ENCODE measurements at regions not wholly inside any gene's neighbourhood (a gene's known extent, or its start where the extent isn't known, plus 50 kb on each side); places are given as distances from the start of the nearest gene placed in this dataset.
"Not testable (repeated sequence)": the region's sequence is repeated elsewhere in the genome, so short reads cannot be mapped to it uniquely, and the experiment has no call there.

DNA sequence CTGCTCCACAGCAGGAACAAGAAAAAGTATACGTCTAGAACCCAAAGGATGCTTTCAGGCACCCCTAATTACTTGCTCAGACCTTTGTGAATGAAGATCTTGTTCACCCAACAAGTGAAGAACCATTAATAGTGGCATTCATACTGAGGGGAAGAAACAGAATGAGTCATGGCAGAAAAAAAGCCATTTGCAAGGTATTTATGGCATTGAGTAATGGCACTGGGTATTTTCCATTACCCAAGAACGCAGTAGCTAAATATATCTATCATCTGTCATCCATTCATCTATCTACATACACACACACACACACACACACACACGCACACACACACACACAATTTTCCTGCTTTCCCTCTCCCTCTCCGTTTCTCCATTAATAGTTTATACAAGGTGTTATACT is 56.4 kb upstream of the XIRP2 start:
- no peak for DNase-seq

DNA sequence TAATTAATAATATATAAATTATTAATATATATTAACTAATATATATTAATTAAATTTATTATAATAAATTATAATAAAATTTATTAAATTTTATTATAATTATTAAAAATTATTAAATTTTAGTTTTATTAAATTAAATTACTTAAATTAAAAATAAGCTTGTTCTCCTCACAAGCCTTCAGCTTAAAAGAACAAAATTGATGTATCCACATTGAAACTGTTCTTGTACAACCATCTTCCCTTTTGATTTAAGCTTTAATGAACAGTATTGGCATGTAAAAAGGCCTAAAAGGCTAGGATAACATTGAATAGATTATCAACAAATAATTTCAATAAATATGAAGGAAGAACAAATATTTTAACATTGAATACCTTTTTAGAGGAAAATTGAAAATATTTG is 62.4 kb upstream of the XIRP2 start:
- DNase-seq, result no peak

DNA sequence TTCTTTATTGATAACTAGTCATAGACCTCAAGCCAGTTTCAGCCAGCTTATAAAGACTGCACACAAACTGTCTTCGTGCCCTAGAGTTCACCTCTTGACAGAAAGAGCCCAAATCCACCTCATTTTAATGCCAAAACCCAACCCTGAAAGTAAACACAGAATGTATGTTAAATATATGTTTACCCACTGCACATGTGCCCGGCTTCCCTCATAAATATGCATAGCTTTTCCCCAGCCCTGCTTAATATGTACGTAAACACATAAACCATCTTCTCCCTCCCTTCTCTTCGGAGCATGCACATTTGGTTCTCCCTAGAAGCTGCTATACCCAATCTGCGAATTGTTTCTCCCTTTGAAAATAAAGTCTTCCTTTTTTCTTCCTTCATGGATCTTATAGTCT is 73.9 kb upstream of the XIRP2 start:
- DNase-seq, result no peak

DNA sequence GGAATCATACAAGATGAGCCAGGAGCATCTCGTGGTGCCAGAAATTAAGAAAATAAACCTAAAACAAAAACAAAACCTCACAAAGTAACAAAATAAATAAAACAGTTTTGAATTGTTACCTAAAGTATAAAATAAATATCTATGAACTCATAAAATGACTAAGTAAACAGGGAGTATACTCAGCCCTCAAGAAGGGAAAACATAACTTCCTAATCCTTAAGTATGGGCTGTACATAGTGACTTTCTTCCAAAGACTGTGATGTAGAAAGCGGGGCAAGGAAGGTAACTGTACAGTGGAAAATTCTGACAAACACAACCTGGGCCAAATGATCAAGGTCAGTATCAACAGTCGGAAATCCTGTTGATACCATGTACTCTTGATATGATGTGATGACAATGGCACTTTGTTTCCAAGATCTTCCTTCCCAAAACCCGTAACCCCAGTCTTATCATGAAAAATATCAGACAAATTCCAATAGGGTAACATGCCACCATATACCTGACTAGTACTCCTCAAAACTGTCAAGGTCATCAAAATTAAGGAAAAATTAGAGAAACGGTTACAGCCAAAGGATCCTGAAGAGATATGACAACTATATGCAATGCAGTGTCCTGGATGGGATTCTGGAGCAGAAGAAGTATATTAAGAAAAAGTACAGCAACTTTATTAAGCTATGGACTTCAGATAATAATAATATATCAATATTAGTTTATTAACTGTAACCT is 76.0 kb upstream of the XIRP2 start:
- no peak for DNase-seq

DNA sequence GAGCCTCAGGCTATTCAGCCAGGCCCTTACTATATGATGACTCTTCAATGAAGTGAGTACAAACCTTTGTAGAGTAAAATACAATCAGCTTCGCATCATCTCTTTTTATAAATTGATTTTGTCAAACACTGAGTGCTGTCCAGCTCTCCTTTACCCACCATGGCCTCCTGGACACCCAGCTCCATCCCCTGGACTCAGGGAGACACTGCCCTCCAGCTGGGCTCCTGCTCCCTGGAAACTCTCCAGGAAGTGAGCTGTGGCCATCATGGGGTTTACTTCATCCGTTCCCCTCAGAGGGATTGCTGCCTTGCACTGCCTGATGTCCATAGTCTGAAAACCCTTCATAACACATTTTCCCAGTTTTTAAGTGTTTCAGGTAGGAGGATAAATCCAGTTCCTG is 82.5 kb upstream of the XIRP2 start:
- no peak for DNase-seq

DNA sequence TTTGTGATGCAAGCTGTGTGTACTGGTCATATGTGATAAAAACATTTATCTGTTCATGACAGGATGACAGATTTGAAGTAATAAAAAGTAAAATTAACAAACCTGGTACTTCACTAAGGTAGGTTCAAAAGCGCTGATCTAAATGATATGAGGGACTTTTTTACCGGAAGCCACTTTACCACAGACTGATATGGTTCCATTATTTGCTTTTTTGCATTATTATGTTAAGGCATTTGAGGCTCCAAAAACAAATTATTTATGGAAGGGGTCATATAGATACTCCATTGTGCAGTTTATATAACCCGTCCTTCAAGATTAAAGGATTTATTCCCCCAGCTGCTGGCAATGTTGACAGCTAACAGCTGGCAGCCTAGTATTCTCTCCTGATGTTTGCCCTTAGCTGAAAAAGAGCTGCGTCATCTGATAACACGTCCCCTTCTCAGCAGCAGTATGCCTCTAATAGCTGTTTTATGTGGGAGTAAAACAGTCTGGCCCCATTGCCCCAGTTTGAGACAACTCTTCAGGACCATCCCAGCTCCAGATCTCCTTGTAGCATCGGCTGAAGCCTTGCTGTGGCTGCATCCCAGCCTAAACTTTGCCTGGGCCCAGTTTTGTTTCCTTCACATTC is 84.8 kb upstream of the XIRP2 start:
- no peak for DNase-seq

DNA sequence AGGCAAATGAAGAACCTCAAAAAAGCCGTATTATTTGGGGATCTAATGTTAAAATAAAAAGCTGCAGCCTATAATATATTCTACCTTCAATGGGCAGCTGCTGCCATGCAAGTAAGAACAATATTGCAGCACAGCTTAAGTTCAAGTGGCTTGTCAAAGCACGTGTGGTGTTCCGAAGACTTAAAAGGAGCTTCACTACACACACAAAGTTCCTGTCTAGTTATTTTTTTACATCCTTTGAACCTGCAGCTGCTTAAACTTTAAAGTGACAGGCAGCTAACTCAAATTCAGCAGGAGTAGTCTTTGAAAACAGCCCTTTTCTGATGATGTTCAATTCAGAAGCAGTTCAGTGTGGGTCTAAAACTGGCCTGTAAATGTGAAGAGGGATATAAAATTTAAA is 85.8 kb upstream of the XIRP2 start:
- no peak for DNase-seq

DNA sequence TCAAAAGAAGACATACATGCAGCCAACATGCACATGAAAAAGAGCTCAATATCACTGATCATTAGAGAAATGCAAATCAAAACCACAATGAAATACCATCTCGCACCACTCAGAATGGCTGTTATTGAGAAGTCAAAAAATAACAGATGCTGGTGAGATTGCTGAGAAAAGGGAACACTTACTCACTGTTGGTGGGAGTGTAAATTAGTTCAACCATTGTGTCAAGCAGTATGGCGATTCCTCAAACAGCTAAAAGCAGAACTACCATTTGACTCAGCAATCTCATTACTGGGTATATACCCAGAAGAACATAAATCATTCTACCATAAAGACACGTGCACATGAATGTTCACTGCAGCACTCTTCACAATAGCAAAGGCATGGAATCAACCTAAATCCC is 95.5 kb upstream of the XIRP2 start:
- no peak for DNase-seq

DNA sequence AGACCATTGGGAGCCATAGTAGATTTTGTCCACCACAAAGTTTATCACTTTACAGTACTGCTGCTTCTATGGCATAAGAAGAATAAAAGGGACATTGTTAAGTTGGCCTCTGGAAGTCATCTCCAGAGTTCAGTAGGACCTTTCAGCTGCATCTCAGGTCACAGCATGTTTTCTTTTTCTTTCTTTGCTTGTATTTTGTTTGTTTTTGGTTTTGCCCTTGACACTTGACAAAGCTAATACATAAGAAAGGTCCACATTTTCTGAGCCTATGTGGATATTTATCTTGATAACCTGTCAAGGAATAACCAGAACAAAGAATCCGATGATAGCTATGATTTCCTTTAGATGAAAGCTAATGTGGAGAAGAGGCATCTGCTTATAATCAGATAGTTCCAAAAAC is 101.6 kb upstream of the XIRP2 start:
- no peak for DNase-seq

DNA sequence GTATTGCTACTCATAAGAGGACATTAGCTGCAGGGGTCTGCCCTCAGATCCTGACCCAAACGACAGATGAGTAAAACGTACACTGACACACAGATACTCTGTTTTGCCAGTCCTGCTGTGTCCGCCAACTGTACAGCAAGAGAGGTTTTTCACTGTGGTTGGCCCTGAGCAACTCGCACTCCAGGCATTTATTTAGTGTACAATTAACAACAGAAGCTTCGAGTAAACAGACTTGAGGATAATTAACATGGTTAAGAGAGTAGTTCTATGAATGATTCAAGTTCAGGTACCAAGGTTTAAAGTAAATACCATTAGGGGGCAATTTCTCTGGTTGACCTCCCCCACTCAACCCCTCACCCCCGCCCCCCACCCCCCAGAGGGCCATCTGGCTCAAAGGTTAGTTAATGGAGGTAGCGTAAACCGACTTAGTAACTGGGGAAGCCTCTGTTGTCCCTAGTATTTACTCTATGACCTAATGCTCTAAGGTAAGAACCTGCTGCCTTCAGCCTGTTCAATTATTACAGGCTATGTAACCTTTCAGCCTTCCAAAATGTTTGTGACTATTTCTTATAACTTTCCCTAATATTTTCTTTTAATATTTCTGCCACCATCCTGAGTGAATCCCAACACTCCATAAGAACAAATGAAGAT is 103.9 kb upstream of the XIRP2 start:
- DNase-seq, result no peak

DNA sequence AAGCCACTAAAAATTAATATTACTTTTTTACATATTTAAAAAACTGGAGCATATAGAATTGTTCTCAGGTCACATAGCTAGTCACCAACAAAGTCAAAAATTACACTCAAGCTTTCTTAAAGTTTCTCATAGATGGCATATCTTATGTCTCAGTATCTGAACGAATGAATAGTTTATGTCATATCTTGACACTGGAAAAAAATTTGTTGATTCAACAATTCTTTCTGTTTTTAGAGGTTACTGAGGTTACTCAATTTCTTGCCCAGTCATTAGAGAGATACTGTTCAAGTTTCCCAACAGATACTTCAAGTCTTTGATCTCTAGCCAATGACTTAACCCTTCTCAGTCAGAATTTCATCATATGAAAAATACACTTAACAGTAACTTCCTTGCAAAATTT is 113.1 kb upstream of the XIRP2 start:
- no peak for DNase-seq

DNA sequence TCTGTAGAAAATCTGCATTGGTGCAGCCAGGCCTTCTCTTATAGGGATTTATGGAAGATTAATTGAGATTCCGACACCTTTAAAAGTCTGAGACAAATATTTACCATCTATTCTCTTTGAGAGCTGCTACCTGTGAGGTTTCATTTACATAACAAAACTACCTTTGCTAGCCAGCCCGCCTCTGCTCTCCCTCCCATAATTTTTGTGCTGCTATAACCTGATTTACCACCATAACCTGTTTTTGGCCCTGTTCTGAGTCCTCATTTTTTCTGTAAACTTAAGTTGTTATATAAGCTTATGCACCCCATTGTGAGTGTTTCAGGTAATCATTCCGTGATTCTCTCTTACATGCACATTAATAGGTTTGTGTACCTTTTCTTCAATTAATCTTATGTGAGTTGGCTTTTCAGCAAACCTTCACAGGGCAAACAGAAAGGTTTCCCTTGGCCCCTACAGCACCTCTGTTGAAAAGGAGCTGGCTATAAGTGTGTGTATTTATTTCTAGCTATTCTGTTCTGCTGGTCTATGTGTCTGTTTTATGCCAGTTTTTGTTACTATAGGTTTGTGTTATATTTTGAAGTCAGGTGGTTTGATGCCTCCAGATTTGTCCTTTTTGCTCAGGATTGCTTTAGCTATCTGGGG is 114.9 kb upstream of the XIRP2 start:
- no peak for DNase-seq

DNA sequence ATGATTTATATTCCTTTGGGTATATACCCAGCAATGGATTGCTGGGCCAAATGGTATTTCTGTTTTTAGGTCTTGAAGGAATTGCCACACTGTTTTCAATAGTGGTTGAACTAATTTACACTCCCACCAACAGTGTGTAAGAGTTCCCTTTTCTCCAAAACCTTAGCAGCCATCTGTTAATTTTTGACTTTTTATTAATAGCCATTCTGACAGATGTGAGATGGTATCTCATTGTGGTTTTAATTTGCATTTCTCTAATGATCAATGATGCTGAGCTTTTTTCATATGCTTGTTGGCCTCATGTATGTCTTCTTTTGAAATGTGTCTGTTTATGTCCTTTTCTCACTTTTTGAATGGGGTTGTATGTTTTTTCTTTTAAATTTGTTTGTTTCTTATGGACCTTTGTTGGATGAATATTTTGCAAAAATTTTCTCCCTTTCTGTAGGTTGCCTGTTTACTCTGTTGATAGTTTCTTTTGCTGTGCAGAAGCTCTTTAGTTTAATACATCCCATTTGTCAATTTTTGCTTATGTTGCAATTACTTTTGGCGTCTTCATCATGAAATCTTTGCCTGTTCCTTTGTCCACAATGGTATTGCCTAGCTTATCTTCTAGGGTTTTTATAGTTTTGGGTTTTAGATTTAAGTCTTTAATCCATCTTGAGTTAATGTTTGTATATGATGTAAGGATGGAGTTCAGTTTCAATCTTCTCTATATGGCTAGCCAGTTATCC is 119.7 kb upstream of the XIRP2 start:
- no peak for DNase-seq

DNA sequence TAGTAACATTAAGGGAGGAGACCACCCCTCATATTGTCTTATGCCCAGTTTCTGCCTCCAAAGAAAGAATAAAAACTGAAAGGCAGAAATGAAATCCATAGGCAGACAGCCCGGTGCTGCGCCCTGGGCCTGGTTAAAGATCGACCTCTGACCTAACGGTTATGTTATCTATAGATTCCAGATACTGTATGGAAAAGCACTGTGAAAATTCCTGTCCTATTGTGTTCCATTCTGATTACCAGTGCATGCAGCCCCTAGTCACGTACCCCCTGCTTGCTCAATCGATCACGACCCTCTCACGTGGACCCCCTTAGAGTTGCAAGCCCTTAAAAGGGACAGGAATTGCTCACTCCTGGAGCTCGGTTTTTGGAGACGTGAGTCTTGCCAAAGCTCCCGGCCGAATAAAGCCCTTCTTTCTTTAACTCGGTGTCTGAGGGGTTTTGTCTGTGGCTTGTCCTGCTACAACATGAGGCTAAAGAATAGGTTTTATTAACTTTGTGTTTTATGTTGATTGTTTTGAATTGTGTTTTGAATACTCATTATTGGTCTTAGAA is 121.4 kb upstream of the XIRP2 start:
- not testable (repeated sequence) for DNase-seq

DNA sequence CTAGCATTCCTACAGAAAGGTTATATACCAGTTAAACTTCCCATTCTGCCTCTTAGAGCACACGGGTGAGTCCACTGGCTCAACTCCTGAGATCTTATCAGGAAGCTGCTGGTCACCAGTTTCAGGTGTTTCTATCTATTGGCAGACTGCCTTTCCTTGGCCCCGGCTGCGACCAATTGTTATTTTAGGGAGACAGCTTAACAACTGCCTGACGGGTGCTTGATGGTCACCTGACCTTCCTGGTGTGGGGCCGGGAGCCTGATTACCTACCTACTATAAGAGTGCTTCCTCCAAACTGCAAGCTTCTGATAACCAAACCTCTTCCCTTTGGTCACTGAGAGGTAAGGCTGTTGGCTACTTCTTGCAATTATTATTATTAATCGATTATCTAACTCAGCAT is 122.1 kb upstream of the XIRP2 start:
- no peak for DNase-seq

DNA sequence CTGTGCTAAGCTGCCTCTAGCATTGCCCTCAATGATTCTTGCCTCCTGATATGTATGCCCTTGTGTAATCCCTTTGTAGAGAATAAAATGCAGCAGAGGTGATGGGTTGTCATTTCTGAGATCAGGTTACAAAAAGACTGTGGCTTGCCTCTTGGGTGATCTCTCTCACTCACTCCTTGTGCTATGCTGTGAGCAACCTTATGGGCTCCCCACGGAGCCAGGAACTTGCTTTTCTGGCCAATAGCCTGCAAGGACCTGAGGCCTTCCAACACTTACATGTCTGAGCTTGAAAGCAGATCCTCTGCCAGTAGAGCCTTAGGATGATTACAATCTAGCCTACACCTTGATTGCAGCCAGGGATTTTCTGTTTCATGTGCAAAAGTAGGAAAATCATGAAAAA is 123.1 kb upstream of the XIRP2 start:
- no peak for DNase-seq

DNA sequence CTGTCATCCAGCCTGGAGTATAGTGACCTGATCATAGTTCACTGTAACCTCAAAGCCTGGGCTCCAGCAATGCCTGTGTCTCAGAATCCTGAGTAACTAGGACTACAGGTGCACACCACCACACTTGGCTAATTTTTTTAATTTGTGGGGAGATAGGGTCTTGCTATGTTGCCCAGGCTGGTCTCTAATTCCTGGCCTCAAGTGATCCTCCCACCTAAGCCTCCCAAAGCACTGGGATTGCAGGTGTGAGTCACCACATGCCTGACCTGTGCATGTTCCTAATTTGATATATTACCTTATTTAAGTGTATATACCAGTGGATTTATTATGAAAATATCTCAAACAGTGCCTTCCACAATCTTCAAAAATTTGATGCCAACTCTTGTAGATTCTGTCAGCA is 123.6 kb upstream of the XIRP2 start:
- DNase-seq, result no peak

DNA sequence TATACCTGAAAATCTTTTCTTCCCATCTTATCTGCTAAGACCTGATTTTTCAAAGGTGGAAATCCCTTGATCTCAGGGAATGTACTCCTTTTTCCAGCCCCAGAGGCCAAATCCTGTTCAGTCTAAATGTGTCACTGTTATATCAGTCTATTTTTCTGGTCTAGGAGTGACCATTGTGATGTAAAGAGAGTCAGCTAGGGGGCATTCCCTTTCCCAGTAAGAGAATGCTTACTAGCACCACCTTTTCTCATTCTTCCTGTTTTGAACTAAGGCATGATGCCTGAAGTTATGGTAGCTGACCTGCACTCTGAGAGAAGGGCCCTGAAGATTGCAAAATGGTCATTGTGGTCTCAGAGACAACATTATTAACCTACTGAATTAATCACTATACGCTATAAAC is 124.1 kb upstream of the XIRP2 start:
- no peak for DNase-seq

DNA sequence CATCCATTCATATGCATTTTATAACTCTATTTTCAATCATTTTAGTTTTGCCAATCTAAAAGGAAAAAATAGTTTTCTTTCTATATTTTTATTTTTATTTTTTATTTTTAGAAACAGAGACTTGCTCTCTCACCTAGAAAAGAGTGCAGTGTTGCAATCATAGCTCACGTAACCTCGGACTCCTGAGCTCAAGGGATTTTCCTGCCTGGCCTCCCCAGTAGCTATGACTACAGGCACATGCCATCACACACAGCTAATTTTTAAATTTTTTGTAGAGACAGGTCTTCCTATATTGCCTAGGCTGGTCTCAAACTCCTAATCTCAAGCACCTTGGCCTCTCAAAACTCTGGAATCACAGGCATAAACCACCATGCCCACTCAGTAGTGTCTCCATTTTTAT is 125.5 kb upstream of the XIRP2 start:
- no peak for DNase-seq

DNA sequence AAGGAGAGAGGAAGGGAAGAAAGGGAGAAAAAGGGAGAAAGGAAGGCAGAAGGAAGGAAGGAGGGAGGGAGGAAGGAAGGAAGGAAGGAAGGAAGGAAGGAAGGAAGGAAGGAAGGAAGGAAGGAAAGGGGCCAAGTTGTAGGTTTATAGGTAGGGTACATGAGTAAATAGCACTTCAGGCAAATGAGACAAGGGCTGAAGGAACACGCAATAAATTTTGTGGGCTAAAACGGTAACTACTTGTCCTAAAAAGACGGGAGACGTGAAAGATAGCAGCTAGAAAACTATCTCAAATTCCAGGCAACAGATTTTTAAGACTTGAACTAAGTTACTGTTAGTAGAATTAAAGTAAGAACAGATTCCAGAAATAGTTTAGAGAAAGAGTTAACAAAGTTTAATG is 129.3 kb upstream of the XIRP2 start:
- no peak for DNase-seq

DNA sequence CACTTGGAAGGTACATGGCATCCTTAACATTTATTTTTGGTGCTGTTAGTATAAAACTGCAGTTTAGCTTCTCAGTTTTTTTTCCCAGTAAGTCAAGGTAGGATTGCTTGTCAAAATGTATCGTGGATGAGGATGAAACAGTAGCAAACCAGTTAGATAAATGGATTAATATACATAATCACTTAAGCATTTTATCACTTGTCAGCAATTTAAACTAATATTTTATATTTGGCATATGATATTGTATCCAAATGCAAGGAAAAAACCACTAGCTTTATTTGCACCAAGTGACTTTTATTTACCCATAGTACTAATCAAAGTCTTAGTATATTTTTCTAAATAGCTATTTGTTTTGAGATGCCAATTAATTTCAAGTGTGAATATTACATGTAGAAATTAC is 137.7 kb upstream of the XIRP2 start:
- DNase-seq, result no peak

DNA sequence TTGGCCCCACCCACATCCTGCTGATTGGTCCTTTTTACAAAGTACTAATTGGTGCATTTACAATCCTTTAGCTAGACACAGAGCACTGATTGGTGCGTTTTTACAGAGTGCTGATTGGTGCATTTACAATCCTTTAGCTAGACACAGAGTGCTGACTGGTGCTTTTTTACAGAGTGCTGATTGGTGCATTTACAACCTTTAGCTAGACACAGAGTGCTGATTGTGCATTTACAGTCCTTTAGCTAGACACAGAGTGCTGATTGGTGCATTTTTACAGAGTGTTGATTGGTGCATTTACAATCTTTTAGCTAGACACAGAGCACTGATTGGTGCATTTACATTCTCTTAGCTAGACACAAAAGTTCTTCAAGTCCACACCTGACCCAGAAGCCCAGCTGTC is 144.2 kb upstream of the XIRP2 start:
- DNase-seq, result not testable (repeated sequence)

DNA sequence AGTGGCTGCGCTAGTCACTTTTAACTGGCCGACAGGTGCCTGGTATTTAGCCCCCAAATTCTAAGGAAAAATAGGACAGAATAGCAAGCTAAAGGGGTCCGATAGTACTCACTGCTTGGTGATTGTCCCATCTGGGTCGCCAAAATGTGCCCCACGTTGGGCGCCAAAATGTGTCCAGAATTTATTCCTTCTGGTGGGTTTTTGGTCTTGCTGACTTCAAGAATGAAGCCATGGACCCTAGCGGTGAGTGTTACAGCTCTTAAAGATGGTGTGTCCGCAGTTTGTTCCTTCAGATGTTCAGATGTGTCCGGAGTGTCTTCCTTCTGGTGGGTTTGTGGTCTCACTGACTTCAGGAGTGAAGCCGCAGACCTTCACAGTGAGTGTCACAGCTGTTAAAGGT is 144.8 kb upstream of the XIRP2 start:
- not testable (repeated sequence) for DNase-seq
